OCI-LY3 (cell line): ENCODE measurements at regions not wholly inside any gene's neighbourhood (a gene's known extent, or its start where the extent isn't known, plus 50 kb on each side); places are given as distances from the start of the nearest gene placed in this dataset.
"Not testable (repeated sequence)": the region's sequence is repeated elsewhere in the genome, so short reads cannot be mapped to it uniquely, and the experiment has no call there.

ENCODE experiments used
- H2AFZ ChIP-seq: fragments of 200-600, 300-600 bp; shearing (Covaris generic); 2 replicates; pipeline ENCODE4 v1.6.0; 2014; ENCODE audit warnings: antibody characterized with exemption, low read depth, low read length
- H3K27ac ChIP-seq: fragments of 200-600, 300-600 bp; sonication (generic); 2 replicates; pipeline ENCODE4 v1.5.1; 2014; ENCODE audit warnings: mild to moderate bottlenecking, low read length, moderate library complexity, mixed read lengths
- H3K27me3 ChIP-seq: fragments of 200-600, 300-600 bp; sonication (generic); 2 replicates; pipeline ENCODE4 v1.6.1; 2014; ENCODE audit warnings: low read depth, low read length, mixed read lengths
- H3K36me3 ChIP-seq: fragments of 200-600, 300-600 bp; sonication (generic); replicated peaks from 2 replicates; pipeline ENCODE3; 2014; ENCODE audit warnings: low read depth, low read length, mixed read lengths
- H3K4me1 ChIP-seq: fragments of 300-600, 200-600 bp; sonication (generic); 2 replicates; pipeline ENCODE4 v1.6.1; 2014; ENCODE audit warnings: low read length, mixed read lengths
- H3K4me2 ChIP-seq: fragments of 200-600, 300-600 bp; sonication (generic); 2 replicates; pipeline ENCODE4 v1.6.1; 2014; ENCODE audit warnings: low read length, mixed read lengths
- H3K4me3 ChIP-seq: fragments of 300-600, 200-600 bp; sonication (generic); 2 replicates; pipeline ENCODE4 v1.5.1; 2014; ENCODE audit warnings: antibody characterized with exemption, mild to moderate bottlenecking, low read length, moderate library complexity
- H3K79me2 ChIP-seq: fragments of 300-600, 200-600 bp; shearing (Covaris generic); 2 replicates; pipeline ENCODE4 v1.6.1; 2014; ENCODE audit warnings: mild to moderate bottlenecking, low read length, mixed read lengths
- H3K9ac ChIP-seq: fragments of 300-600, 200-600 bp; shearing (Covaris generic); 2 replicates; pipeline ENCODE4 v1.6.0; 2014; ENCODE audit warnings: mild to moderate bottlenecking, low read length, moderate library complexity
- H3K9me3 ChIP-seq: fragments of 200-600, 300-600 bp; shearing (Covaris generic); 2 replicates; pipeline ENCODE4 v1.6.1; 2014; ENCODE audit warnings: low read length, mixed read lengths; ENCODE audit not compliant: insufficient read depth
- H4K20me1 ChIP-seq: fragments of 200-600, 300-600 bp; sonication (generic); 2 replicates; pipeline ENCODE4 v1.6.1; 2016; ENCODE audit warnings: low read length, mixed read lengths; ENCODE audit not compliant: insufficient read depth
- EZH2phosphoT487 ChIP-seq: fragments of 200-600 bp; shearing (Covaris generic); IDR thresholded peaks from 2 replicates; pipeline ENCODE4 v1.6.1; 2018; ENCODE audit warnings: antibody characterized with exemption, mixed run types, low read depth
- TF ChIP-seq, protein P1 (sequence below): fragments of 200-600, 300-600 bp; sonication (generic); IDR thresholded peaks from 2 replicates; pipeline ENCODE4 v1.5.1; 2014; ENCODE audit warnings: antibody characterized with exemption, low read length, low read depth

DNA sequence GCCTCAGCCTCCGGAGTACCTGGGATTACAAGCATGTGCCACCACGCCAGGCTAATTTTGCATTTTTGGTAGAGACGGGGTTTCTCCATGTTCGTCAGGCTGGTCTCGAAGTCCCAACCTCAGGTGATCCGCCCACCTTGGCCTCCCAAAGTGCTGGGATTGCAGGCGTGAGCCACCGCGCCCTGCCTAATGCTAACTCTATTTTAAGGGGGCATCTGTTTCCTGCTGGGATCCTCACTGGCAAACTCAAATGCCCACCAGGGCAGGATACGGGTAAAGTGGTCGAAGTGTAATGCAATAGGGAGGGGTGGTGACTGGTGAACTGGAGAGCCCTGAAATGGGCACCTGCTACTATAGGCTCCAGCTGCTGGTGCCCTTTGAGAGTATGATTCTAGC, 131.9 kb upstream of the ZNF217 start:
- Histone ChIP-seq H3K27me3 (no peaks in the 10 kb centered on the region), H4K20me1 (no peaks in the 10 kb centered on the region), H3K4me1 (peaks cover 26% of the 10 kb centered on the region), H2AFZ (no peak overlapping the region), H3K4me2 (no peak overlapping the region), H3K79me2 (no peaks in the 10 kb centered on the region), H3K27ac (no peak overlapping the region), H3K9ac (no peak overlapping the region), H3K4me3 (no peak overlapping the region), H3K9me3 (no peaks in the 10 kb centered on the region), H3K36me3 (no peaks in the 10 kb centered on the region)
- TF ChIP-seq, protein P1, sequence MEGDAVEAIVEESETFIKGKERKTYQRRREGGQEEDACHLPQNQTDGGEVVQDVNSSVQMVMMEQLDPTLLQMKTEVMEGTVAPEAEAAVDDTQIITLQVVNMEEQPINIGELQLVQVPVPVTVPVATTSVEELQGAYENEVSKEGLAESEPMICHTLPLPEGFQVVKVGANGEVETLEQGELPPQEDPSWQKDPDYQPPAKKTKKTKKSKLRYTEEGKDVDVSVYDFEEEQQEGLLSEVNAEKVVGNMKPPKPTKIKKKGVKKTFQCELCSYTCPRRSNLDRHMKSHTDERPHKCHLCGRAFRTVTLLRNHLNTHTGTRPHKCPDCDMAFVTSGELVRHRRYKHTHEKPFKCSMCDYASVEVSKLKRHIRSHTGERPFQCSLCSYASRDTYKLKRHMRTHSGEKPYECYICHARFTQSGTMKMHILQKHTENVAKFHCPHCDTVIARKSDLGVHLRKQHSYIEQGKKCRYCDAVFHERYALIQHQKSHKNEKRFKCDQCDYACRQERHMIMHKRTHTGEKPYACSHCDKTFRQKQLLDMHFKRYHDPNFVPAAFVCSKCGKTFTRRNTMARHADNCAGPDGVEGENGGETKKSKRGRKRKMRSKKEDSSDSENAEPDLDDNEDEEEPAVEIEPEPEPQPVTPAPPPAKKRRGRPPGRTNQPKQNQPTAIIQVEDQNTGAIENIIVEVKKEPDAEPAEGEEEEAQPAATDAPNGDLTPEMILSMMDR, result no peak
- TF ChIP-seq EZH2phosphoT487, result no peak

DNA sequence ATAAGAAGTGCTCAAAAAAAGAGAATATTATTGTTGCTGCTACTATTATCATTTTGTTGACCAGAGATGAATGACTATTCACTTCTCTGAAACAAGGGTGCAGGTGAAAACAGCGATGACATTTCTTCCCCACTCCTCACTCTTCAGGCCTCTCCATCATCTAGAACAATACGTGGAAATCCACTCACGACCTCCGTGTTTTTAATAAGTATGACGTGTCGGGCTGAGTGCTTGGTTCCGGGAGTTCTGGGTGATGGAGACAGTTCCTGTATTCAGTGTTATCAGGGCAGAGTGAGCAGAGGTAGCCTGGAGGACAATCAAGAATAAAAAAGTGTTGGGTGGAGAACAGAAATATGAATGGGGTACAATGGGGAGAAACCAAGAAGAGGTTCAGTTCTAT, 130.0 kb upstream of the ZNF217 start:
- Histone ChIP-seq H3K27ac (no peak overlapping the region), H3K36me3 (no peaks in the 10 kb centered on the region), H3K4me1 (peaks cover 19% of the 10 kb centered on the region), H2AFZ (no peak overlapping the region), H3K9ac (no peak overlapping the region), H3K9me3 (no peaks in the 10 kb centered on the region), H3K79me2 (no peaks in the 10 kb centered on the region), H3K27me3 (no peaks in the 10 kb centered on the region), H4K20me1 (no peaks in the 10 kb centered on the region), H3K4me2 (no peak overlapping the region), H3K4me3 (no peak overlapping the region)
- no peak for TF ChIP-seq EZH2phosphoT487
- TF ChIP-seq, protein P1, result no peak

DNA sequence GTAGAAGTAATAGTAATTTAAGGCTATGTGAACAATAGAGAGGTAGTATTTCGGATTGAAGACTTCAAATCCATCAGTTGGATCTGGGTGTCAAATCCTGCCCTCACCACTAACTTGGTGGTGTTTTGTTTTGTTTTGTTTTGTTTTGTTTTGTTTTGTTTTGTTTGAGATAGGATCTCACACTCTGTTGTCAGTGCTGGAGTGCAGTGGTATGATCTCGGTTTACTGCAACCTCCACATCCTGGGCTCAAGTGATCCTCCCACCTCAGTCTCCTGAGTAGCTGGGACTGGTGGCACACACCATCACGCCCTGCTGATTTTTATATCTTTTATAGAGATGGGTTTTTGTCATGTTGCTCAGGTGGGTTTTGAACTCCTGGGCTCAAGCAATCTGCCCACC, 129.4 kb upstream of the ZNF217 start:
- Histone ChIP-seq H3K4me1 (peaks cover 19% of the 10 kb centered on the region), H3K9ac (no peak overlapping the region), H3K4me2 (no peak overlapping the region), H3K36me3 (no peaks in the 10 kb centered on the region), H2AFZ (no peak overlapping the region), H3K79me2 (no peaks in the 10 kb centered on the region), H4K20me1 (no peaks in the 10 kb centered on the region), H3K9me3 (no peaks in the 10 kb centered on the region), H3K4me3 (no peak overlapping the region), H3K27ac (no peak overlapping the region), H3K27me3 (no peaks in the 10 kb centered on the region)
- TF ChIP-seq EZH2phosphoT487, result no peak
- TF ChIP-seq, protein P1, result no peak

DNA sequence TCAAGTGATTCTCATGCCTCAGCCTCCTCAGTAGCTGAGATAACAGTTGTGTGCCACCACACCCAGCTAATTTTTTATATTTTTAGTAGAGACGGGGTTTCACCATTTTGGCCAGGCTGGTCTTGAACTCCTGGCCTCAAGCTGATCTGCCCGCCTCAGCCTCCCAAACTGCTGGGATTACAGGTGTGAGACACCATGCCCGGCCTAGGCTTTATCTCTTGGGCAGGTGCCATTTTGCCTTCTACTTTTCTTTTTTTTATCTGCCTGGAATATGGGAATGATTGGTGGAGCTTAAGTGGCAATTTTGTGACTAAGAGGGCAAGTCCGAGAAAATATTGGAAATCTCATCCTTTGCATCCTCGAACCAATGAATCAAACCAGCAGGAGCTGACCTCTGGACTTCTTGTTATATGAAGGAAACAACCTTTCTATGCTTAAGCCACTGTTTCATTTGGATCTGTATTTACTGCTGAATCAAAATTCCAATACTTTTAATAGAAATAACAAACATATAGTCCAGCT, 128.9 kb upstream of the ZNF217 start:
- no peak overlapping the region for H3K4me2 ChIP-seq
- H3K27me3 ChIP-seq, result no peaks in the 10 kb centered on the region
- no peak overlapping the region for H3K27ac ChIP-seq
- TF ChIP-seq, protein P1, result no peak
- TF ChIP-seq EZH2phosphoT487, result no peak
- H3K4me1 ChIP-seq, result peaks cover 19% of the 10 kb centered on the region
- H4K20me1 ChIP-seq, result no peaks in the 10 kb centered on the region
- H3K36me3 ChIP-seq, result no peaks in the 10 kb centered on the region
- H3K9ac ChIP-seq, result no peak overlapping the region
- no peak overlapping the region for H3K4me3 ChIP-seq
- H3K79me2 ChIP-seq, result no peaks in the 10 kb centered on the region
- no peak overlapping the region for H2AFZ ChIP-seq
- no peaks in the 10 kb centered on the region for H3K9me3 ChIP-seq

DNA sequence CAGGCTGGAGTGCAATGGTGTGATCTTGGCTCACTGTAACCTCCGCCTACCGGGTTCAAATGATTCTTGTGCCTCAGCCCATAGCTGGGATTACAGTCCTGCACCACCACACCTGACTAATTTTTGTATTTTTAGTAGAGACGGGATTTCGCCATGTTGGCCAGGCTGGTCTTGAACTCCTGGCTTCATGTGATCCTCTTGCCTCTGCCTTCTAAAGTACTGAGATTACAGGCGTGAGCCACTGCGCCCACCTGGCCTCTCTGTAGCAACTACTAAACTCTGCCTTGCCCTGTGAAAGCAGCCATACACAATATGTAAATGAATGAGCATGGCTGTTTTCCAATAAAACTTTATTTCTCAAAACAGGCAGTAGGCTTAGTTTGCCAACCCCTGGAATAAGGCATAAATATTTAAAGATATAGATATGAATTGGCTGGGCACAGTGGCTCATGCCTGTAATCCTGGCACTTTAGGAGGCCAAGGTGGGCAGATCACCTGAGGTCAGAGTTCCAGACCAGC, 127.9 kb upstream of the ZNF217 start:
- H4K20me1 ChIP-seq, H3K36me3 ChIP-seq, H3K9ac ChIP-seq, H3K79me2 ChIP-seq, H3K27ac ChIP-seq, H3K27me3 ChIP-seq, H3K9me3 ChIP-seq: not testable (repeated sequence)
- Histone ChIP-seq H2AFZ (0 out of 2 replicates have a peak overlapping the region, but pooled peaks have one; percentile 8), H3K4me1 (peaks cover 19% of the 10 kb centered on the region), H3K4me2 (peak overlapping the region; percentile 51), H3K4me3 (peak overlapping the region; percentile 13; the same call in 1 of the 2 replicates)

DNA sequence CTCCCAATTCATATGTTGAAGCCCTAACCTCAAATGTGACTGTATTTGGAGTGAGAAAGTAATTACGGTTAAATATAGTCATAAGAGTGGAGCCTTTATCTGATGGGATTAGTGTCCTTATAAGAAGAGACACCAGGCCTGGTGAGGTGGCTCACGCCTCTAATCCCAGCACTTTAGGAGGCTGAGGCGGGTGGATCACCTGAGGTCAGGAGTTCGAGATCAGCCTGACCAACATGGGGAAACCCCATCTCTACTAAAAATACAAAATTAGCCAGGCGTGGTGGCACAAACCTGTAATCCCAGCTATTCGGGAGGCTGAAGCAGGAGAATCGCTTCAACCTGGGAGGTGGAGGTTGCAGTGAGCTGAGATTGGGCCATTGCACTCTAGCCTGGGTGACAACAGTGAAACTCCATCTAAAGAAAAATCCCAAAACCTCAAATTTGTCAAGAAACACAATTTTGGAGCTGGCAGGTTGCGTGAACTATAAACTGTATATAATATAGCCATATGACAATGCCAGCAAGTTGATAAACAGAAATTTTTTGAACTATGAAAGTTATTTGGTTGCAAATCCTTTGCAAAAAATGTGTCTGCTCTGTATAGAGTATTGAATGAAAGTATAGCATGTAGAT, 125.6 kb upstream of the ZNF217 start:
- not testable (repeated sequence) for H3K4me2 ChIP-seq, H3K9ac ChIP-seq, H3K36me3 ChIP-seq, H3K4me3 ChIP-seq, H3K79me2 ChIP-seq, H3K27ac ChIP-seq, H4K20me1 ChIP-seq, H3K9me3 ChIP-seq, H2AFZ ChIP-seq, H3K27me3 ChIP-seq
- peaks cover 19% of the 10 kb centered on the region for H3K4me1 ChIP-seq
